ENCODE measurements at regions not wholly inside any gene's neighbourhood (a gene's known extent, or its start where the extent isn't known, plus 50 kb on each side); places are given as distances from the start of the nearest gene placed in this dataset.

GRCh38 chr18:34120294-34120693 is 104.4 kb downstream of the NOL4 start:
- TF ChIP-seq CTCF (IDR thresholded peaks at IDR 0.05; ENCODE audit: poor library complexity) (no peak), EZH2 (IDR thresholded peaks at IDR 0.05; ENCODE audit: borderline replicate concordance) (no peak), EZH2phosphoT487 (IDR thresholded peaks at IDR 0.05; ENCODE audit: low read depth, severe bottlenecking, unreplicated experiment) (no peak)

Measured in hepatocyte (in vitro differentiated cells).